Stimulated activated CD8-positive, alpha-beta memory T cell treated with anti-CD3 and anti-CD28 coated beads, Interleukin-12 subunit alpha, Interleukin-12 subunit beta, amount 100 ng/mL, for 24 hours (primary cell): ENCODE measurements at regions not wholly inside any gene's neighbourhood (a gene's known extent, or its start where the extent isn't known, plus 50 kb on each side); places are given as distances from the start of the nearest gene placed in this dataset.

Experiments used
- DNase-seq: peaks from one replicate; pipeline ENCODE4 v3.0.0-alpha.2; 2020; ENCODE audit errors: extremely low read depth

- no peak for DNase-seq
These were observed 300.8 kb upstream of the LYPLAL1 start for GRCh38 chr1:218872928-218873327.

GRCh38 chr1:218874313-218874712 is 299.4 kb upstream of the LYPLAL1 start:
- no peak for DNase-seq

- DNase-seq, result no peak
These were observed 298.8 kb upstream of the LYPLAL1 start for GRCh38 chr1:218874801-218875400.

DNA sequence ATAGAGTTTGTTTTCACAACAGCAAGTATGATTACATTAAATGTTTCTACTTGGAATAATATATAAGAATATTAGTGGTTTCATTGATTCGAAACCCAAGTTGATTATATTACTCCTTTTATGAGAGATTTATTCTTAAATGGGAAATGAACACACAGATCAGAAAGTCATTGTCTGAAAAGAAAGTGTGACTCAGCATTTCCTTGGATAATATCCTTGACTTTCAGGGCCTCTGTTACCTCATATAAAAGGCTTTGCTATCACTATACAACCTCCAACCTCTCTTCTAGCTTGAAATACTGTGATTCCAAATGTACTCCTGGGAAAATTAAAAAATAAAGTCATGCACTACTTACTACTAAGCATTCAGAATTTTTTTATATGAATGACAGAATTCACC is 295.3 kb upstream of the LYPLAL1 start:
- no peak for DNase-seq

GRCh38 chr1:218880484-218881060 is 293.1 kb upstream of the LYPLAL1 start:
- DNase-seq, result no peak

DNA sequence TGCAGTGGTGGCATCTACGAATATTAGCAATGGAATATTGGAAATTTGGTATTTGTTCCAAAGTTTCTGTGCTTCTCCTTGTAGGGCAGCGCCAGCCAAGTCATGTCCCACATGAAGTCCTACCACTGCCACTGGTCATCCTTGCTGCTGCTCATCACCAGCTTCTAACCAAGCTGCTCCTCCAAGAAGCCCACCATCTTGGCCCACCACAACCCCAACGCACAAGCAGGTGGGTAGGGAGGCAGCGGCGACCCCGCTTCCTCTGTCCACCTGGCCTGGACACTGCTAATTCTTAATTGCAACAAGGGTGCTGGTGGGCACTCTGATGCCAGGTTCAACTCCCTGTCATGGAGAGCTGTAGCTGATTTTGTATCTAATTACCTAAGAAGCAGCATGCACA is 291.2 kb upstream of the LYPLAL1 start:
- no peak for DNase-seq

DNA sequence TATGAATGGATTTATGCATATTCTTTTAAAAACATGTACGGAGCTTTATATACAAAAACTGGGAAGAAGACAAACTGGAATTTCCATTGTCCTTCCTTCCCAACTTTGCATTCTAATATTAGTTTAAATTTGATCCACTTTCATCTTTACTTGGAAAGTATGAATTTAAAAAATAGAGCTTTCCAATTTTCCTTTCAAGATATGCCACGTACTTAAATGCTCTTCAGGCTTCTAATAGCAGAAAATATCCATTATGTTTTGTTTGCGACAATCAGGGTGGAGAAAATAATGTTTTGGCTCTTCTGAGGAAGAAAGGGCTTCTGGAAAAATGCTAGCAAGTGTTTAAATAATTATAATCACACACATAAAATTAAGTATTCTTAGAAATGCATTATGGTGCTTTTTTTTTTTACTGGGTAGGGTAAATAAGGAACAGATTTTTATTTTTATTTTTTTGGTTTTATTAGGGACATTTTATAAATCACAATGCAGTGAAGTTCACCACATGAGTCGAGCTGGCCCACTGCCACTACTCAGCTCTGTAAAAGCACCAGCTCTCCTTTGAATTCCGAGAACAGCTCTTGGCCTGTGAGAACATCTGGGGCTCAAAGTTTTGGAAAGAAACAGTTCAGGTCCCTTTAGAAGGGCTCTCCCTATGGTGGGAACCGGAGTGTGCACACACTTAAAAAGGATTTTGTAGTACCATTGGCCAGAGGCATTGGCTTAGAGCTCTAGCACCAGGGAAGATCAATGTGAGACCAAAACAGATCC is 287.4 kb upstream of the LYPLAL1 start:
- DNase-seq, result no peak

- DNase-seq, result no peak
These were observed 286.3 kb upstream of the LYPLAL1 start for GRCh38 chr1:218887141-218887925.

GRCh38 chr1:218890451-218890850 is 283.2 kb upstream of the LYPLAL1 start:
- DNase-seq, result no peak

- DNase-seq, result no peak
These were observed 282.1 kb upstream of the LYPLAL1 start for GRCh38 chr1:218891577-218891976.

DNA sequence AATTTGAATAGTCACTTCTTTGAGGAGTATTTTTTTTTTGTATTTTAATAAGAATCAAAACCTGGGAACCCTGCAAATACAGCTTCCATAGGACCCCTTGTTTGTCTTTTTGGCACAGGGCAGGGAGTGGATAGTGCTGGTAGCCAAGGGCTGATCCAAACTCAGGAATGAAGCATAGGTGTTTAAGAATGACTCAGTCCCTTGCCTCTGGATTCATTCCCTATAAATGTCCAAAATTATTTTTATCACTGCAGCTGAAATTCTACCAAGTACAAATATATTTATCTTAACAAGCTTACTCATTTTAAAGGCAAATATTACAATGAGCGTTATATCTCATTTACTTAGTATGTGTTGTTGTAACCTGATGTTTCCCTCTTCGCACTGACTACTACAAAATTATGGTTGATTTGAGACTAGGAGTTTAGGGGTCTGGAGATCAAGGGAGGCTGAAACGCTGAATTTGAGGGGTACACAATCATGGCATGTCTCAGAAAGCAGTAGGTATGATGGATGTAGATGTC is 278.6 kb upstream of the LYPLAL1 start:
- no peak for DNase-seq

DNA sequence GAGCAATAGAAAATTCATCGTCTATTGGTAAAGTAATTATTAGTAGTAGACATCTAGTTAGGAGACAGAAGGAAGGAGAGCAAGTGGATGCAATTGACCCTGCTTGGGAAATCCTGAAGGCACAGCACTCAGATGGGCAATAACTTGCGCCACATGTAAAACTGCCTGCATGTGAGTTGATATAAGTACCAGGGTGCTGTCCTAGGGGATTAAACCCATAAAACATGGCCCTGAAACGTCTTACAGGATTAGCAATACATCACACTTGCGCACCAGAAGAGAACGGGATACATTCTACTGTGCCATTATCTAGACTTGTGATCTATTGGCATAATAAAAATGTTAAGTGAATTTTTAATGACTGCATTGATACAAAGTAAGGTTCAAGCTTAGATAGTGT is 277.5 kb upstream of the LYPLAL1 start:
- no peak for DNase-seq

DNA sequence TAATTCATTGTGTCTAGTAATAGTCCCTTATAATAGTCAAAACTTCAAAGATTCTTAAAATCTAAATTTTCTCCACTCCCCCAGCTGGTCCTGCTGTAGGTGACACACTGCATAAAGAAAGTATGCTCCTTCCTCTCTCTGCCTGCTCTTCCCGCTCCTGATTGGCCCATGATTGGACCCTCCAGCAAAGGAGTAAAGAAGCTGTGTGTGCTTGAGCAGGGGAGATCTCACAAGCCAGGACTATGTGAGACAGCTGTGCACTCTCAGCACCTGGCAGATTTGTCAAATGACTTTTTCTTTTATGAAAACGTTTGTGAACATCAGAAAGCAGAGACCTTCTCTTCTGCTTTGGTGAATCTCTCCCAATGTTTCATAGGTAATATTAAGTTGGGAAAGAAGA is 274.8 kb upstream of the LYPLAL1 start:
- no peak for DNase-seq

- no peak for DNase-seq
These were observed 273.1 kb upstream of the LYPLAL1 start for GRCh38 chr1:218900615-218901014.

DNA sequence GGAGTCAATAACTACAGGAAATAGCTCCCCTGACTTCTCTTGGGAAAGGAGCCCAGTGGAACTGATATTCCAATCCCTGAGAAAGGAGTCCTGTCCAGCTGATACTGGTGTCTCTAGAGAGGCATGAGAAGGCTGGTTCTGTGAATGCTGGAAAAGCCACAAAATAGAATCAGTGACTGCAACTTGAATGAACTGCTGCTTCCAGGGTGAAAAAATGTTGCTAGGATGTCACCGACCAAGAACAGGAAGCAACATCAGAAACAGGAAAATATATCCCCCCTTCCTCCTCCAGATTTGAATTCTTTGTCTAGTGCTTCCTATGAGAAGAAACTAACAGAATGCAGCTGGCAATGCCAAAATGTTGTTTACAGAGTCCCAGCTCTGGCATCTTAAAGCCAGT is 269.3 kb upstream of the LYPLAL1 start:
- DNase-seq, result no peak

DNA sequence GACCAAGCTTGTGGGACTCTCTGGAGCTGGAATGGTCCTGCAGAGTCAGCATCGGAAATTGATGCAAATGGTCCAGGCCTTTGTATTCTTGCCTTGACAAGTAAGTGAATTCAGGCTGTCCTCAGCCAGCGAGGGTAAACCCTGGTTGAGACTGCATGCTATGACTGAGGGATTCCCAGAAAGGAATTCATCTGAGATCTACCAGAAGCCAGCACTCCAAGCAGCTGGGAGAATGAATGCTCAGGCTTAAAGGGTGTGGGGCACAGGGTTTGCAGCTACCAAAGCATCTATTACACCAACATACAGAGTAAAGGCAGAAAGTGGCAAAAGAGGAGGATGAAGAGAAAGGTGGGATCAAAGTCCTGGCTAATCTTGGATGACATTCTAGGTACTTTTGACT is 257.0 kb upstream of the LYPLAL1 start:
- no peak for DNase-seq

- no peak for DNase-seq
These were observed 256.0 kb upstream of the LYPLAL1 start for GRCh38 chr1:218917656-218918055.

DNA sequence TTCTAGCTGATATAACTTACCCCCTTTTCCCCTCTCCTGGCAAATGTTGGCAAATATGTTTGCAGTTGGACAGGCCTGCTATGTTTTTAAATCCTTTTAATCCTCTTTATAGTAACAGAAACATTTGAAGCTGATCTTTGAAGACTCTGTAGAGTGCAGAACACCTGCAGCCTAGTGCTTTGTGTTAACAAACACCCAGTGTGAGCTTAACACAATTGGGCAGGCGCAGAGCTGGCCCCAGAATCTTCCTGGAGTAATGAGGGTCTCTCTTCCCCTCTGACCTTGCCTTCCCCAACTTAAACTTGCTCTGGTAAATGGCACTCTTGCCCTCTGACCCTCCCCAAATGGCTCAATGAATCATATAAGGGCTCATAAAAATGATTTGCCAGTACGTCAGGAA is 247.9 kb upstream of the LYPLAL1 start:
- DNase-seq, result no peak

DNA sequence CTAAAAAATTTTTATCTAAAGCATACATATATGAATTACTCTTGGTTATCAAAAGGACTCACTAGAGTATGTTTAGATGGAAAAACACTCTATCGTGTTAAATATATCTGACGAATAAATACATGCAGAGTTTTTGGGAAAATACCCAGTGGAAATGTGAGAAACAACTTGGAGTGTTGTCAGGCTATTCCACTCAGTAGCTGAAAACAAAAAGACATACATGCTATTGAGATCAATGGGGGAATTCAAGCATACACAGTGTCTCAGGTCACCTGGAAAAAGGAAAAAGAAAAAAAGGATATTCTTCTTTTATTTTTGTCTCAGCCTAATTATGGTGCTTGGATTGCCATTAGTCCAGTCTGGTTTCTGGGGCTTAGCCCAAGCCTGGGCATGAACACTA is 247.0 kb upstream of the LYPLAL1 start:
- no peak for DNase-seq

DNA sequence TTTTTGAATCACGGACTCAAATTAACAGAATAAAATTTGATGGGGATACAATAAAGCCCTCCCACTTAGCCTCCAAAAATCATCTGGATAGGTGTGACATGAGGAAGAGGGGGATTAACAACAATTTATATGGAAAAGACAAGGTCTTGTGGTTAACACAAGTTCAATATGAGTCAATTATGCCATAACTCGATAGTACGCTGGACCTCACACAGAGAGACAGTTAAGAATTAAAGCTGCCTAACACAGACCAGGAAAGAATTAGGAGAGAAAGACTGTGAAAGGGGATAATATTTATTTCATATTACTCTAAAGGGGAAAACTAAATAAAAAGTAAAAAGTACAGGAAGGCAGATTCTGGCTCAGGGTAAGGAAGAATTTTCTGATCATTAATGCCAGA is 243.7 kb upstream of the LYPLAL1 start:
- no peak for DNase-seq

GRCh38 chr1:218930472-218931241 is 243.0 kb upstream of the LYPLAL1 start:
- DNase-seq, result no peak

GRCh38 chr1:218931324-218931723 is 242.4 kb upstream of the LYPLAL1 start:
- no peak for DNase-seq
